Activated CD8-positive, alpha-beta T cell treated with anti-CD3 and anti-CD28 coated beads, Interleukin-2, amount 10 ng/mL, durations not matched to agents 7 days and 5 days (primary cell): ENCODE measurements at regions not wholly inside any gene's neighbourhood (a gene's known extent, or its start where the extent isn't known, plus 50 kb on each side); places are given as distances from the start of the nearest gene placed in this dataset.

Source experiments
- ATAC-seq: fragments of 150-1000 bp; cut with Tn5 transposase; one replicate; pipeline ENCODE4 v1.10.0; 2021; ENCODE audit warnings: moderate library complexity
- CTCF ChIA-PET: fragments of 350-600 bp; sonication (Branson Sonifier 250); formaldehyde crosslinking; loops from one replicate; lab custom pipeline; 2021; ENCODE audit warnings: antibody characterized with exemption; lab: Charles Lee
- POLR2A ChIA-PET: fragments of 350-600 bp; sonication (Branson Sonifier 250); formaldehyde crosslinking; loops from one replicate; lab custom pipeline; 2021; ENCODE audit warnings: antibody characterized with exemption; lab: Charles Lee
- DNase-seq: peaks from one replicate; pipeline ENCODE4 v3.0.0-alpha.2; 2020
- H3K27ac Mint-ChIP-seq: one replicate; pipeline ENCODE4 v1.8.0; 2021; ENCODE audit warnings: mild to moderate bottlenecking, mixed read lengths
- H3K27me3 Mint-ChIP-seq: one replicate; pipeline ENCODE4 v1.8.0; 2021; ENCODE audit warnings: low read depth, mixed read lengths
- H3K36me3 Mint-ChIP-seq: one replicate; pipeline ENCODE4 v1.8.0; 2021; ENCODE audit warnings: low read depth, mixed read lengths
- H3K4me1 Mint-ChIP-seq: one replicate; pipeline ENCODE4 v1.8.0; 2021; ENCODE audit warnings: low read depth, mixed read lengths
- H3K4me3 Mint-ChIP-seq: one replicate; pipeline ENCODE4 v1.8.0; 2021; ENCODE audit warnings: mild to moderate bottlenecking, mixed read lengths
- H3K9me3 Mint-ChIP-seq: one replicate; pipeline ENCODE4 v1.8.0; 2022; ENCODE audit warnings: mixed read lengths; ENCODE audit not compliant: insufficient read depth

DNA sequence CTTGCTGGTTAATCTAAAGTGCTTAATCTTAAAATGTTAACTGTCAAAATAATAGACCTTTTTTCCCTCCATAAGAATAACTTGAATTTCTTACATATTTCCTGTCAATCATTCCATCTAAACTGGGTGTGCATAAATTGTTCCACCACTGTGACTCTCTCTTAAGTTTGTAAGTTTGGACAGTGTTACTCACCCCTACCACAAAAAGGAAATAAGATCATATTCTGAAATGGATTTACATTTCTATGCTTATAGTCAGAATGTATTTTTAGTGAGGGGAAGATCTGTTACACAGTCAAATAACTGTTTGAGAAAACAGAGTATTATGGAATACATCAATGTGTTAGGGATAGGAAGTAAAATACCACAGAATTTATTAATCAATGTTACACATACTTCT is 109.6 kb upstream of the DPYD start:
- no peaks in the 10 kb centered on the region for H3K9me3 Mint-ChIP-seq
- peaks cover 3% of the 10 kb centered on the region for H3K27me3 Mint-ChIP-seq
- H3K4me1 Mint-ChIP-seq = no peaks in the 10 kb centered on the region
- no peak for ATAC-seq
- CTCF ChIA-PET = no interaction called here
- POLR2A ChIA-PET = no interaction called here
- no peak overlapping the region for H3K27ac Mint-ChIP-seq
- no peaks in the 10 kb centered on the region for H3K36me3 Mint-ChIP-seq
- H3K4me3 Mint-ChIP-seq = no peak overlapping the region
- no peak for DNase-seq

GRCh38 chr1:98028800-98029199 is 108.0 kb upstream of the DPYD start:
- DNase-seq (no peak), ATAC-seq (no peak)
- Mint-ChIP-seq H3K4me1 (no peaks in the 10 kb centered on the region), H3K27ac (no peak overlapping the region), H3K9me3 (no peaks in the 10 kb centered on the region), H3K36me3 (no peaks in the 10 kb centered on the region), H3K4me3 (no peak overlapping the region), H3K27me3 (peaks cover 3% of the 10 kb centered on the region)
- ChIA-PET CTCF (interaction anchor here (1.2 kb wide), 1 partner anchor 15 kb away, joined by 4 read pairs; no protein-coding TSS in a partner anchor), POLR2A (no interaction called here)

- DNase-seq (no peak), ATAC-seq (no peak)
- ChIA-PET POLR2A (no interaction called here), CTCF (no interaction called here)
- H3K36me3 Mint-ChIP-seq = no peaks in the 10 kb centered on the region
- peaks cover 3% of the 10 kb centered on the region for H3K27me3 Mint-ChIP-seq
- no peak overlapping the region for H3K4me3 Mint-ChIP-seq
- no peak overlapping the region for H3K27ac Mint-ChIP-seq
- H3K4me1 Mint-ChIP-seq = no peaks in the 10 kb centered on the region
- H3K9me3 Mint-ChIP-seq = no peaks in the 10 kb centered on the region
Measured at GRCh38 chr1:98027103-98027705, 106.4 kb upstream of the DPYD start.

- ChIA-PET CTCF (no interaction called here), POLR2A (no interaction called here)
- no peak overlapping the region for H3K4me3 Mint-ChIP-seq
- no peak for ATAC-seq
- no peak for DNase-seq
- peaks cover 3% of the 10 kb centered on the region for H3K27me3 Mint-ChIP-seq
- H3K27ac Mint-ChIP-seq = no peak overlapping the region
- H3K4me1 Mint-ChIP-seq = no peaks in the 10 kb centered on the region
- no peaks in the 10 kb centered on the region for H3K9me3 Mint-ChIP-seq
- no peaks in the 10 kb centered on the region for H3K36me3 Mint-ChIP-seq
Measured at GRCh38 chr1:98025858-98026257, 105.0 kb upstream of the DPYD start.

DNA sequence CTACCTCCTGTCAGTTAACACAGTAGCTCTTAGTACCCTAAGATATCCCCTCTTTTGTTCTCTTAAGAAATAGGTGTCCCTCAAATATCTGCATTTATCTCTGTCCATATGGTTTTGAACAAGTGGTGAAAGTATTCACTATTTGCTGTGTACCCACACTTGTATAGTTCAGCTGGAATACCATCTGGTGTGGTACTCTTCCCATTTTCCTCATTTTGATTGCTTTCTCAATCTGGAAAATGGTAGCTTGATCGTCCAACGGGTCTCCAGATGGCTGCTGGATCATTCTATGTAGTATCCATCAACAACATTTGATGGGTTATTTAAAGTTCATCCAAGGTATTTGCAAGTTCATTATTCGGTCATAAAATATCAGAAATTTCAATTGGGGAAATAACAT is 100.3 kb upstream of the DPYD start:
- no peak overlapping the region for H3K4me3 Mint-ChIP-seq
- CTCF ChIA-PET = no interaction called here
- H3K36me3 Mint-ChIP-seq = no peaks in the 10 kb centered on the region
- ATAC-seq (no peak), DNase-seq (no peak)
- H3K27ac Mint-ChIP-seq = no peak overlapping the region
- H3K27me3 Mint-ChIP-seq = peaks cover 3% of the 10 kb centered on the region
- no peaks in the 10 kb centered on the region for H3K9me3 Mint-ChIP-seq
- no peaks in the 10 kb centered on the region for H3K4me1 Mint-ChIP-seq
- POLR2A ChIA-PET = no interaction called here

- POLR2A ChIA-PET = no interaction called here
- no peaks in the 10 kb centered on the region for H3K27me3 Mint-ChIP-seq
- H3K4me3 Mint-ChIP-seq = no peak overlapping the region
- no peaks in the 10 kb centered on the region for H3K4me1 Mint-ChIP-seq
- H3K36me3 Mint-ChIP-seq = no peaks in the 10 kb centered on the region
- no peak for ATAC-seq
- CTCF ChIA-PET = no interaction called here
- no peak for DNase-seq
- no peak overlapping the region for H3K27ac Mint-ChIP-seq
- H3K9me3 Mint-ChIP-seq = no peaks in the 10 kb centered on the region
Measured at GRCh38 chr1:98019747-98020146, 98.9 kb upstream of the DPYD start.

DNA sequence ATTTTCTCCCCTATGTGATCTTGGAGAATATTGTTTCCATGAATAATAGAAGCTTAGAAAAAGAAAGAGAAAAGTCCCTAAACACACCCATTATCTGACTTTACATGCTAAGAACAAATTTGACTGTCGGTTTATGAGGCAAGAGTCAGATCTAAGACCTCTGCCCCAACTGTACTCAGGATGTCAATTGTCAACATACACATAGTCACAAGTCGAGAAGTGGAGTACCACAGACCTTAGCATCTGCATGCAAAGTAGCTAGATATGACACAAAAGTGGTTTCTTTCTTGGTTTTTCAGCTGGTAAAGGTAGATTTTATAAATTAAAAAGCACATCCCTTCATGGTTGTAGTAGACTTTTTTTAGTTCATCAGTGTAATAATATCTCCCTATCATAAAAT is 97.2 kb upstream of the DPYD start:
- Mint-ChIP-seq H3K27me3 (no peaks in the 10 kb centered on the region), H3K27ac (no peak overlapping the region), H3K4me3 (no peak overlapping the region), H3K9me3 (no peaks in the 10 kb centered on the region), H3K4me1 (no peaks in the 10 kb centered on the region), H3K36me3 (no peaks in the 10 kb centered on the region)
- CTCF ChIA-PET = no interaction called here
- ATAC-seq = no peak
- POLR2A ChIA-PET = no interaction called here
- DNase-seq = no peak

GRCh38 chr1:98017184-98017583 is 96.3 kb upstream of the DPYD start:
- Mint-ChIP-seq H3K4me3 (no peak overlapping the region), H3K36me3 (no peaks in the 10 kb centered on the region), H3K27ac (no peak overlapping the region), H3K4me1 (no peaks in the 10 kb centered on the region), H3K9me3 (no peaks in the 10 kb centered on the region), H3K27me3 (peaks cover 3% of the 10 kb centered on the region)
- ChIA-PET POLR2A (no interaction called here), CTCF (no interaction called here)
- ATAC-seq = no peak
- no peak for DNase-seq

GRCh38 chr1:98008373-98008772 is 87.5 kb upstream of the DPYD start:
- Mint-ChIP-seq H3K27ac (no peak overlapping the region), H3K4me3 (no peak overlapping the region), H3K27me3 (peaks cover 9% of the 10 kb centered on the region), H3K4me1 (no peaks in the 10 kb centered on the region), H3K9me3 (no peaks in the 10 kb centered on the region), H3K36me3 (no peaks in the 10 kb centered on the region)
- ChIA-PET POLR2A (no interaction called here), CTCF (interaction anchor here (0.9 to 1.0 kb wide), 2 partner anchors 13 to 45 kb away, joined by 3 to 4 read pairs; no protein-coding TSS in a partner anchor)
- ATAC-seq (no peak), DNase-seq (no peak)

DNA sequence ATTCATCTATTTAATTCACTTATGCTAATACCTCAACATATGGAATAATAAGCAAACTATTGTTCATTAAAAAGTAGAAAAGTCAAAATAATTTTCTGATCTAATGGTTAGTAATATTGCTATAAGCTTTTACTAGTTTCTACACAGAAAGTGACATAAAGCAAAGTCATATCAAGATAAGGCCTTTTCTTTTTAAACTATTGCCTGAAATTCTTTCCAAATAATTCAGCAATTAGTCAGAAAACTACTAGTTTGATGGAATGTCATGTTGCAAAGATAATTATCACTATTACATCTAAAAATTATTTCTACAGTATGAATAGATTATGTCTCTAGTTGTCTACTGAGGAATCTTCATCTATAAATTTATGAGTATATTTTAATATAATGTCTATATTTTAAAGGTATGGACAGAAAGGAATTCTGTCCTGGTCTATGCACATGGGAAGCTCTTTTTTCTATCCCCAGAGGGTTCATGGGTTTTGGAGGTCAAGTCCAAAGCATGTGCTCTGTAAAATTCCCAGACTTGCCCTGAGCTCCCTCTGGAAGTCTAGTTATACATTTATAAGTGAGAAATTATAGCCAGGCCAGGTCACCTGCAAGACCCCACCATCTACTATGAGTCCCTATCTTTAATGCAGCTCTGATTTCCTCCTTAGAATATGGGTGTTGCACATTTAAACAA is 84.6 kb upstream of the DPYD start:
- H3K4me1 Mint-ChIP-seq = no peaks in the 10 kb centered on the region
- DNase-seq (no peak), ATAC-seq (no peak)
- peaks cover 2% of the 10 kb centered on the region for H3K27me3 Mint-ChIP-seq
- ChIA-PET POLR2A (no interaction called here), CTCF (no interaction called here)
- no peaks in the 10 kb centered on the region for H3K9me3 Mint-ChIP-seq
- no peak overlapping the region for H3K27ac Mint-ChIP-seq
- no peaks in the 10 kb centered on the region for H3K36me3 Mint-ChIP-seq
- no peak overlapping the region for H3K4me3 Mint-ChIP-seq

GRCh38 chr1:98003442-98003841 is 82.6 kb upstream of the DPYD start:
- H3K27ac Mint-ChIP-seq = no peak overlapping the region
- no peak overlapping the region for H3K4me3 Mint-ChIP-seq
- no peaks in the 10 kb centered on the region for H3K4me1 Mint-ChIP-seq
- no peaks in the 10 kb centered on the region for H3K9me3 Mint-ChIP-seq
- CTCF ChIA-PET = interaction anchor here (0.7 kb wide), 1 partner anchor 26 kb away, joined by 3 read pairs; no protein-coding TSS in a partner anchor
- peaks cover 6% of the 10 kb centered on the region for H3K27me3 Mint-ChIP-seq
- no peaks in the 10 kb centered on the region for H3K36me3 Mint-ChIP-seq
- ATAC-seq = no peak
- no peak for DNase-seq
- POLR2A ChIA-PET = no interaction called here

DNA sequence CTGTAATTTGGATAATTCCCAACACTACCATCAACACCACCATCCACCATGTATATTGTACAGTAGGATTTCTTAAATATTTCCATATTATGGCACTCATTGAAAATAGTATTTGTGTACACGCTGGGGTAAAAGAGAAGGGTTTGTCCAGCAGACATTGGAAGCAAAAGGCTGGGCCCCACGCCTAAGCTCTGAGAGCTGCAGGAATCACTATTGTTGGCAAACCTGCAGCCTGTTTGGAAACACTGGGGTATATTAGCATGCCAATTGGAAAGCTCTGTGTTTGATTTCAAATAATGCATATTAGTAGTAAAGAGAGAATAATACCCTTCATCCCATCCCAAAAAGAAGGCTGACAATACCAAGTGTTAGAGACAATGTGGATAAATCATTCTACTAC is 81.5 kb upstream of the DPYD start:
- H3K27me3 Mint-ChIP-seq = peaks cover 6% of the 10 kb centered on the region
- CTCF ChIA-PET = interaction anchor here (0.6 kb wide), 1 partner anchor 60 kb away, joined by 3 read pairs; no protein-coding TSS in a partner anchor
- no peak overlapping the region for H3K27ac Mint-ChIP-seq
- POLR2A ChIA-PET = no interaction called here
- H3K4me1 Mint-ChIP-seq = no peaks in the 10 kb centered on the region
- H3K9me3 Mint-ChIP-seq = no peaks in the 10 kb centered on the region
- H3K4me3 Mint-ChIP-seq = no peak overlapping the region
- ATAC-seq = no peak
- no peak for DNase-seq
- no peaks in the 10 kb centered on the region for H3K36me3 Mint-ChIP-seq
